ENCODE measurements at regions not wholly inside any gene's neighbourhood (a gene's known extent, or its start where the extent isn't known, plus 50 kb on each side); places are given as distances from the start of the nearest gene placed in this dataset.
"Not testable (repeated sequence)": the region's sequence is repeated elsewhere in the genome, so short reads cannot be mapped to it uniquely, and the experiment has no call there.

DNA sequence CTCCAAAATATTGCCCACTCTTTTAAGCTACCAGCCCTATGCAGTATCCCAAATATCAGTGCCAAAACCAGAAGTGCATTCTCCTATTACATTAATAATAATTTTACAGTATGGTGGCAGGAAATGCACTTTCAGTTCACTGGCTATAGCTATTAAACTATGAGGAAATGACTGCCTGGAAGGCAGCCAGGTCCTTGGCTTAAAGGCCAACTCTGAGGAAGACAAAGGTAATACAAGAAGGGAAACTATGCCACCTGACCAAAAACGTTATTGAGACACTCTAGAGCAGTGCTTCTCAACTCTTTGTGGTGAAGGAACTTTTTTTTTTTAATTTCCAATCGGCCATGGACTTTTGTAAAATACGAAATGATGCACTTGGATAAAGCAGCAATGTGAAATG lies 133.6 kb upstream of the VAMP7 start:
- no peak for DNase-seq (ENCODE audit: extremely low read depth, low read depth)
- TF ChIP-seq, protein P1, sequence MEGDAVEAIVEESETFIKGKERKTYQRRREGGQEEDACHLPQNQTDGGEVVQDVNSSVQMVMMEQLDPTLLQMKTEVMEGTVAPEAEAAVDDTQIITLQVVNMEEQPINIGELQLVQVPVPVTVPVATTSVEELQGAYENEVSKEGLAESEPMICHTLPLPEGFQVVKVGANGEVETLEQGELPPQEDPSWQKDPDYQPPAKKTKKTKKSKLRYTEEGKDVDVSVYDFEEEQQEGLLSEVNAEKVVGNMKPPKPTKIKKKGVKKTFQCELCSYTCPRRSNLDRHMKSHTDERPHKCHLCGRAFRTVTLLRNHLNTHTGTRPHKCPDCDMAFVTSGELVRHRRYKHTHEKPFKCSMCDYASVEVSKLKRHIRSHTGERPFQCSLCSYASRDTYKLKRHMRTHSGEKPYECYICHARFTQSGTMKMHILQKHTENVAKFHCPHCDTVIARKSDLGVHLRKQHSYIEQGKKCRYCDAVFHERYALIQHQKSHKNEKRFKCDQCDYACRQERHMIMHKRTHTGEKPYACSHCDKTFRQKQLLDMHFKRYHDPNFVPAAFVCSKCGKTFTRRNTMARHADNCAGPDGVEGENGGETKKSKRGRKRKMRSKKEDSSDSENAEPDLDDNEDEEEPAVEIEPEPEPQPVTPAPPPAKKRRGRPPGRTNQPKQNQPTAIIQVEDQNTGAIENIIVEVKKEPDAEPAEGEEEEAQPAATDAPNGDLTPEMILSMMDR (IDR thresholded peaks at IDR 0.05; ENCODE audit: low read depth, low read length, missing control alignments) = no peak
- H3K4me3 ChIP-seq (replicated peaks; ENCODE audit: low read depth, low read length) = no peak overlapping the region

DNA sequence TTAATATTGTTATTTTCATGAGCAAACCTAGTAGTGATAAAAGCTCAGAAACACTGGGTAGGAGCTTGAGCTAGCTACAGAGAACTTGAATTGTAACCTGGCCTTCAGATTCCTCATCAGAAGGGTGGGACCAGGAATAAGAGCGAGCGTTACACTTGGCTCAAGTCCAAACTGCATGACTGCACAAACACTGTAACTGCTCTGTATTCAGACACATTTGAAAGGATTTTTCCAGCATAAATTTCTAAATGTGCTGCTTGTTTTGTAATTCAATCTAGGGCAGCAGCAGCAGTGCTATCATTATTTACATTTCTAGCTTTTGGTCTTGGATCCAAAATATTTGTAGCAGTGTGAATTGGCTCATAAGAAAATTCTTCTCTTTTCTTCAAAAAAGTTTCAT lies 133.0 kb upstream of the TMLHE start:
- DNase-seq (ENCODE audit: extremely low read depth, low read depth) = no peak
- no peak overlapping the region for H3K4me3 ChIP-seq (replicated peaks; ENCODE audit: low read depth, low read length)
- TF ChIP-seq, protein P1 (IDR thresholded peaks at IDR 0.05; ENCODE audit: low read depth, low read length, missing control alignments) = no peak

DNA sequence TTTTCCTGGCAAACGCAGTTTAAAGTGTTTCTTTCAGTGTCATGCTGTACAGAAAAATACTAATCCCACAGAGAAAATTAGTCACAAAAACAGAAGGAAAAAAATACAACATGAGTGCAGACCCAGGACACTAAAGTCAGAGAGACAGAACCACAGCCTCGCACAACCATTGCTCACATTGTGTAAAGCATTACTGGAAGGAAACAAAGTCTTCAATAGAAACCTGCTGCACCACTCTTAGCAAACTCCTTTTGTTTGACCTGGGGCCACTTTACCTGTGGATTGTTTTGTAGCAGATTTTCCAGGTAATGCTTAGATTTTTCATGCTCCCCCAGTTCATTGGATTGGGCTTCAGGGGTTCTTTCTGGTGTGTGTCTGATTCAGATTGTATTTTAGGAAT lies 131.8 kb upstream of the TMLHE start:
- TF ChIP-seq, protein P1 (IDR thresholded peaks at IDR 0.05; ENCODE audit: low read depth, low read length, missing control alignments) = no peak
- no peak overlapping the region for H3K4me3 ChIP-seq (replicated peaks; ENCODE audit: low read depth, low read length)
- no peak for DNase-seq (ENCODE audit: extremely low read depth, low read depth)

DNA sequence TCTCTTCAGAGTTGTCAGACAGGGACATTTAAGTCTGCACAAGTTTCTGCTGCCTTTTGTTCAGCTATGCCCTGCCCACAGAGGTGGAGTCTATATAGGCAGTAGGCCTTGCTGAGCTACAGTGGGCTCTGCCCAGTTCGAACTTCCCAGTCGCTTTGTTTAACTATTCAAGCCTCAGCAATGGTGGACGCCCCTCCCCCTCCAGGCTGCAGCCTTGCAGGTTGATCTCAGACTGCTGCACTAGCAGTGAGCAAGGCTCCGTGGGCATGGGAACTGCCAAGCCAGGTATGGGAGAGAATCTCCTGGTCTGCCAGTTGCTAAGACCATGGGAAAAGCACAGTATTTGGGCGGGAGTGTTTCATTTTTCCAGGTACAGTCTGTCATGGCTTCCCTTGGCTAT lies 115.6 kb upstream of the TMLHE start:
- not testable (repeated sequence) for H3K4me3 ChIP-seq (replicated peaks; ENCODE audit: low read depth, low read length); DNase-seq (ENCODE audit: extremely low read depth, low read depth)

DNA sequence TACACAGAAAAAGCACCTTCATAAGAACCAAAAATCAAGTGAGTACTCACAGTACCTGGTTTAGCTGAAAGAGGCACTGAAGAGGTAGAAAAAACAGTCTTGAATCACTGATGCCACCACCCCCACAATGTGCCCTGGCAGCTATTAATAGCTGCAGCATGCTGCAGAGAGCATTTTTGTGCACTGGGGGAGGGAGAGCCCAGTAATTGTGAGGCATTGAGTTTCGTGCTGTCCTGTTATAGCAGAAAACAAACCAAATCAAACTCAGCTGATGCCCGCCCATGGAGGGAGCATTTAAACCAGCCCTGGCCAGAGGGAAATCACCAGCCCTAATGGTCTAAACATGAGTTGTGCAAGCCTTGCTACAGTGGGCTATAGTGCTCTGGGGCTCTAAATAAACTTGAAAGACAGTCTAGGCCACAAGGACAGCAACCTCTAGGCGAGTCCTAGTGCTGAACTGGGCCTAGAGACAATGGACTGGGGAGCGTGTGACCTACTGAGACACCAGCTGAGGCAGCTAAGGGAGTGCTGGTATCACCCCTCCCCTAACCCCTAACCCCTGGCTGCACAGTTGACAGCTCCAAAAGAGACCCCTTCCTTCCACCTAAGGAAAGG lies 106.3 kb upstream of the TMLHE start:
- H3K4me3 ChIP-seq (replicated peaks; ENCODE audit: low read depth, low read length) = no peak overlapping the region
- DNase-seq (ENCODE audit: extremely low read depth, low read depth) = no peak
- TF ChIP-seq, protein P1 (IDR thresholded peaks at IDR 0.05; ENCODE audit: low read depth, low read length, missing control alignments) = no peak

DNA sequence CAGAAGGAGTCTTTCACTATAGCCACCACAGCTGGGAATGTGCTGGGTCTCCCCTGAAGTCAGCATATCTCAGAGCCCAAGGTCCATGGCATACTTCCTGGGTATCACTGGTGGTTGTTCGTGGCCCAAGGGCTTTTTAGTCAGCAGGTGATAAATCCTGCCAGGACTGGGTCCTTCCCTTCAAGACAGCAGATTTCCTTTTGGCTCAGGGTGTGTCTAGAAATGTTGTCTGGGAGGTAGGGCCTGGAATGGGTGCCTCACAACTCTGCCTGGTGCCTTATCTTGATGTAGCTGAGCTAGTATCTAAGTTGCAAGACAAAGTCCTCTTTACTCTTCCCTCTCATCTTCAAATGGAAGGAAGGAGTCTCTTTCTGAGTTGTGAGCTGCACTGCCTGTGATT lies 102.4 kb upstream of the TMLHE start:
- DNase-seq (ENCODE audit: extremely low read depth, low read depth) = no peak
- TF ChIP-seq, protein P1 (IDR thresholded peaks at IDR 0.05; ENCODE audit: low read depth, low read length, missing control alignments) = no peak
- no peak overlapping the region for H3K4me3 ChIP-seq (replicated peaks; ENCODE audit: low read depth, low read length)

DNA sequence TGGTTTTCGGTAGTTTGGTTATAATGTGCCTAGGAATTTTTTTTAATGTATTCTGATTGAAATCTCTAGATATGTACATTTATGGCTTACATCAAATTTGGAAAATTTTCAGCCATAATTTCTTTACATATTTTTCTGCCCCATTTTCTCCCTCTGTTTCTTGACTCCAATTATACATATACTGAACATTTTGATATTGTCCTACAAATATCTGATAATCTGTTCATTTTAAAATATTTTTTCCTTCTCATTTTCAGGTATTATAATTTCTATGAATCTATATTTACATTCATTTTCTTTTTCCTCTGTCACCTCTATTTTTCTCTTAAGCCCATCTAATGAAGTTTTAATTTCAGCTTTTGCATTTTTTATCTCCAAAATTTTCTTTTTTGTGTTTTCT lies 82.7 kb upstream of the TMLHE start:
- no peak overlapping the region for H3K4me3 ChIP-seq (replicated peaks; ENCODE audit: low read depth, low read length)
- no peak for DNase-seq (ENCODE audit: extremely low read depth, low read depth)
- TF ChIP-seq, protein P1 (IDR thresholded peaks at IDR 0.05; ENCODE audit: low read depth, low read length, missing control alignments) = no peak

Measured in HFF-Myc (cell line).